ENCODE measurements at regions not wholly inside any gene's neighbourhood (a gene's known extent, or its start where the extent isn't known, plus 50 kb on each side); places are given as distances from the start of the nearest gene placed in this dataset.

GRCh38 chr1:25022361-25023189 is 92.5 kb upstream of the RUNX3 start (continued):
- no peak for TF ChIP-seq ZNF710 (CRISPR knock-in tag; IDR thresholded peaks at IDR 0.05; ENCODE audit: borderline replicate concordance)
- TF ChIP-seq CEBPZ (IDR thresholded peaks at IDR 0.05; ENCODE audit: low read length), result no peak
- TF ChIP-seq CENPX (CRISPR knock-in tag; IDR thresholded peaks at IDR 0.05), result no peak
- TF ChIP-seq KLF9 (CRISPR knock-in tag; IDR thresholded peaks at IDR 0.05; ENCODE audit: low read depth), result no peak
- TF ChIP-seq RORA (CRISPR knock-in tag; IDR thresholded peaks at IDR 0.05), result no peak
- 0 out of 4 replicates have a peak, but pooled peaks of 1 of the 2 experiments have one; percentile 3 for TF ChIP-seq EP300 (IDR thresholded peaks at IDR 0.05; ENCODE audit: low read depth in 2 of 2, low read length in 2 of 2)
- no peak for TF ChIP-seq EP300 (CRISPR knock-in tag; IDR thresholded peaks at IDR 0.05; ENCODE audit: borderline replicate concordance)
- TF ChIP-seq PRMT3 (CRISPR knock-in tag; IDR thresholded peaks at IDR 0.05; ENCODE audit: borderline replicate concordance, low read depth), result no peak
- TF ChIP-seq DNMT3B (CRISPR knock-in tag; conservative IDR thresholded peaks at IDR 0.05), result no peak
- TF ChIP-seq RFXAP (CRISPR knock-in tag; IDR thresholded peaks at IDR 0.05; ENCODE audit: borderline replicate concordance), result no peak
- TF ChIP-seq HNRNPLL (IDR thresholded peaks at IDR 0.05; ENCODE audit: low read depth, low read length, poor library complexity, severe bottlenecking), result peak; percentile 78
- no peak for TF ChIP-seq SNAPC5 (CRISPR knock-in tag; IDR thresholded peaks at IDR 0.05; ENCODE audit: borderline replicate concordance)
- TF ChIP-seq TCF7 (IDR thresholded peaks at IDR 0.05; ENCODE audit: low read depth), result no peak
- TF ChIP-seq POGK (CRISPR knock-in tag; conservative IDR thresholded peaks at IDR 0.05), result no peak
- TF ChIP-seq ZNF883 (CRISPR knock-in tag; IDR thresholded peaks at IDR 0.05; ENCODE audit: not compliant biosample characterization), result no peak
- no peak for TF ChIP-seq ZBTB2 (CRISPR knock-in tag; IDR thresholded peaks at IDR 0.05; ENCODE audit: low read depth)
- TF ChIP-seq ZC3H13 (CRISPR knock-in tag; IDR thresholded peaks at IDR 0.05), result no peak
- no peak for TF ChIP-seq PCBP1 (IDR thresholded peaks at IDR 0.05; ENCODE audit: borderline replicate concordance, low read depth, low read length)
- TF ChIP-seq KLF12 (CRISPR knock-in tag; IDR thresholded peaks at IDR 0.05; ENCODE audit: borderline replicate concordance), result no peak

Measured in HepG2 (cell line).